ENCODE measurements at regions not wholly inside any gene's neighbourhood (a gene's known extent, or its start where the extent isn't known, plus 50 kb on each side); places are given as distances from the start of the nearest gene placed in this dataset.

DNA sequence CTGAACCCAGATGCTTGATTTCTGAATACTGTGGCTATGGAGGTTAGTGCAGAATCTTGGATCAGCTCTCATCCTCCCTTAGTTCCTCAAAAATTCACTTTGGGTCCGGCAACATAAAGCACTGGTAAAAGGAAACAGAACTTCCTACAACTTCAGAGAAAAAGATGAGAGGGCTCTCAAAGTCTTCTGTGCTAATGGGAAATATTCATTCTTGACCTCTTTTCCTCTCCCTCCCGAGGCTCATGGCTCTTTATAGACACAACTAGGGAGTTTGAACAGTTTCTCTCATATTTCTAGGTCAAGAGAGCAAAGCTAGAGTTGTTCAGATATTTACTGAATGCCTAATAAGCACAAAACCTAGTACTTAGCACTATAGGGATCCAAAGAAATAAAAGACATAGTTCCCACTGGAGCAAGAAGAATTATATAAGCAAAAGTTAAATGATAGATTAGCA is 124.1 kb upstream of the TCF21 start:
- H3K36me3 Mint-ChIP-seq (ENCODE audit: unreplicated experiment) = no peaks in the 10 kb centered on the region
- no peak overlapping the region for H3K27ac Mint-ChIP-seq (ENCODE audit: unreplicated experiment)
- peaks cover 43% of the 10 kb centered on the region for H3K4me1 Mint-ChIP-seq (ENCODE audit: unreplicated experiment)
- H3K9me3 Mint-ChIP-seq (ENCODE audit: unreplicated experiment) = no peaks in the 10 kb centered on the region
- no peaks in the 10 kb centered on the region for H3K27me3 Mint-ChIP-seq (ENCODE audit: unreplicated experiment)
- no peak for DNase-seq (ENCODE audit: extremely low spot score, unreplicated experiment)
- no peak overlapping the region for H3K4me3 Mint-ChIP-seq (ENCODE audit: unreplicated experiment)
- no peak for TF ChIP-seq CTCF (IDR thresholded peaks at IDR 0.05)

GRCh38 chr6:133767357-133767970 is 121.4 kb upstream of the TCF21 start:
- H3K27me3 Mint-ChIP-seq (ENCODE audit: unreplicated experiment) = no peaks in the 10 kb centered on the region
- H3K9me3 Mint-ChIP-seq (ENCODE audit: unreplicated experiment) = no peaks in the 10 kb centered on the region
- peaks cover 28% of the 10 kb centered on the region for H3K4me1 Mint-ChIP-seq (ENCODE audit: unreplicated experiment)
- no peak for DNase-seq (ENCODE audit: extremely low spot score, unreplicated experiment)
- H3K27ac Mint-ChIP-seq (ENCODE audit: unreplicated experiment) = no peak overlapping the region
- no peak for TF ChIP-seq CTCF (IDR thresholded peaks at IDR 0.05)
- H3K4me3 Mint-ChIP-seq (ENCODE audit: unreplicated experiment) = no peak overlapping the region
- H3K36me3 Mint-ChIP-seq (ENCODE audit: unreplicated experiment) = no peaks in the 10 kb centered on the region

DNA sequence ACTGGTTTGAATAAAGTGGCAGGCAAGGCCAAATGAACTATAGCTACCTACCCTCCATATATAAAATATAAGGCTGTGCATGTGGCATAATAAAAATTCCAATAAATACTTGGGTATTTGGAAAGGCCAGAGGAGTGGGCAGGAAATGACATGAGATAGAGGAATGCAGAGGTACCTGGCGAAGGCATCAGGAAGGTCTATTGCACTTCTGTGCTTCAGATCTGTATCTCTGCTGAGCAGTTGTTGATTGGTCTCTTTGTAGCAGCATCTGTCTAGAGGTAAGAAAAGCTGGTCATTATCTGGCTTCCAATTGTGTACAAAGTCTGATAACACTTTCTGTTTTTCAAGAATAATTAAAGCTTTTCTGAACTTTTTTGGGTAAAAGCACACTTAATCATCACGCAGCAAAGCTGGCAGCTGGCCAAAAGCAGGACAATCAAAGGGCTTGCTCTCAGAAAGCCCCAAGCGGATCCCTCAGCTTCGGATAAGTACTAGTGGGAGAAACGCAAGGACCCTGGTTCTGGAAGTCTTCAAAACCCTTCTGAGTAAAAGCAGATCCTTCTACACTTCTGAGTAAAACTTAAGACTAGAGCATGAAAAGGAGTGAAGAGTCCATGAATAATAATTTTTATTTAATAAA is 120.1 kb upstream of the TCF21 start:
- DNase-seq (ENCODE audit: extremely low spot score, unreplicated experiment) = no peak
- peaks cover 22% of the 10 kb centered on the region for H3K4me1 Mint-ChIP-seq (ENCODE audit: unreplicated experiment)
- H3K9me3 Mint-ChIP-seq (ENCODE audit: unreplicated experiment) = no peaks in the 10 kb centered on the region
- no peaks in the 10 kb centered on the region for H3K36me3 Mint-ChIP-seq (ENCODE audit: unreplicated experiment)
- no peak overlapping the region for H3K27ac Mint-ChIP-seq (ENCODE audit: unreplicated experiment)
- H3K4me3 Mint-ChIP-seq (ENCODE audit: unreplicated experiment) = no peak overlapping the region
- no peaks in the 10 kb centered on the region for H3K27me3 Mint-ChIP-seq (ENCODE audit: unreplicated experiment)
- TF ChIP-seq CTCF (IDR thresholded peaks at IDR 0.05) = no peak

DNA sequence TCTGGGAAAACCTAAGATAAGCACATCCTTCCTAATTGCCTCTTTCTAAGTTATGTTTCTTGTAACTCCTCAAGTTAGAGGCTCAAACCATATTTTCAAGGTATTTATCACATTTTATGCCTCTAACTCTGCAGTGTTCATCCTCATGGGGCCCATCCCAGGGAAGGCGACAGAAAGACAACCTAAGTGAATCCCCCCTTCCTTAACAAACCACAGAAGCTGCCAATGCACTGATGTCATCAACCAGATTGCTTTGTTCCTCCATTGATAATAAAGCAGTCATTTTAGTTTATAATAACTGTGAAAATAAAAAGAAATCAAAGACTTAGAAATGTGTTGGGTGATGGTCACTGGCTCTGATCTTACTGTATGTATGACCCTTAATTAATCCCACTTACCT is 119.5 kb upstream of the TCF21 start:
- H3K4me3 Mint-ChIP-seq (ENCODE audit: unreplicated experiment) = no peak overlapping the region
- H3K27me3 Mint-ChIP-seq (ENCODE audit: unreplicated experiment) = no peaks in the 10 kb centered on the region
- H3K4me1 Mint-ChIP-seq (ENCODE audit: unreplicated experiment) = peaks cover 18% of the 10 kb centered on the region
- H3K9me3 Mint-ChIP-seq (ENCODE audit: unreplicated experiment) = no peaks in the 10 kb centered on the region
- no peak for DNase-seq (ENCODE audit: extremely low spot score, unreplicated experiment)
- no peak for TF ChIP-seq CTCF (IDR thresholded peaks at IDR 0.05)
- no peak overlapping the region for H3K27ac Mint-ChIP-seq (ENCODE audit: unreplicated experiment)
- H3K36me3 Mint-ChIP-seq (ENCODE audit: unreplicated experiment) = no peaks in the 10 kb centered on the region

DNA sequence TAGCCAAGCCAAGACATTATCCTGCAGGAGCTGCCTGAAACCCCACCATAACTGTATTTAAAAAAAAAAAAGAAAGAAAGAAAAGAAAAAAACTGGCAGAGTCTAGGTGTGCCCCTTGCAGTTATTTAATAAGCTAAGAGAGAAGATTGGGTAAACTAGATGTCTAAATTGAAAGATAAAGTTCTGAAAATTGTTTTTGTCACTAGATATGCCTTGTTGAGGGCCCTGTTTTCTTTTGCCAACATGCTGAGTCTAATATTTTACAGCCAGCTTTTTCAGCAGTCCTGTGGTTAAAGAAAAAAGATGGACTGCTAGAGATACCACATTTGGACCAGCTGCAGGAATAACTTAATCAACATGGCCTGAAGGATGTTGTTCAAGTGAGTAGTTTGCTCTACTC is 116.3 kb upstream of the TCF21 start:
- no peak for DNase-seq (ENCODE audit: extremely low spot score, unreplicated experiment)
- Mint-ChIP-seq H3K9me3 (ENCODE audit: unreplicated experiment) (peaks cover 4% of the 10 kb centered on the region), H3K27me3 (ENCODE audit: unreplicated experiment) (no peaks in the 10 kb centered on the region), H3K27ac (ENCODE audit: unreplicated experiment) (no peak overlapping the region), H3K36me3 (ENCODE audit: unreplicated experiment) (no peaks in the 10 kb centered on the region), H3K4me1 (ENCODE audit: unreplicated experiment) (peaks cover 5% of the 10 kb centered on the region), H3K4me3 (ENCODE audit: unreplicated experiment) (no peak overlapping the region)
- TF ChIP-seq CTCF (IDR thresholded peaks at IDR 0.05) = no peak

Data from osteocyte (in vitro differentiated cells).